ENCODE measurements at regions not wholly inside any gene's neighbourhood (a gene's known extent, or its start where the extent isn't known, plus 50 kb on each side); places are given as distances from the start of the nearest gene placed in this dataset.

DNA sequence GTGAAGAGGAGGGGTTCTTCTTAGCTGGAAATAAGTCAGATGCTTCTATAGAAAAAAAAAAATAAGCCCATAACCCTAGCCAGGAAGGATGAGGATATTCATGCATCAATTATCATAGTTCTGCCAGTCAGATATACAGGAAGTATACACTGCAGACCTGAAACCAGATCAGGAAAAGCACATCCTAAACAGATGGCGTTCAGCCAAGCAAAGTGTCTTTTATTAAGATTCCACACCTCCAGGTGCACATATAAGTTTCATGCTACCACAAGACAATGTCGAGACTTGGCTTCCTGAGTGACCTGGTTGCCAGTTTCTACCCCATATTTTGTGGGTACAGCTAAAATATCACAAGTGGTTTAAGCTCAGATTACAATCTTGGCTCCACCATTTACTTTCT lies 108.3 kb downstream of the CETN3 start:
- TF ChIP-seq, protein P1, sequence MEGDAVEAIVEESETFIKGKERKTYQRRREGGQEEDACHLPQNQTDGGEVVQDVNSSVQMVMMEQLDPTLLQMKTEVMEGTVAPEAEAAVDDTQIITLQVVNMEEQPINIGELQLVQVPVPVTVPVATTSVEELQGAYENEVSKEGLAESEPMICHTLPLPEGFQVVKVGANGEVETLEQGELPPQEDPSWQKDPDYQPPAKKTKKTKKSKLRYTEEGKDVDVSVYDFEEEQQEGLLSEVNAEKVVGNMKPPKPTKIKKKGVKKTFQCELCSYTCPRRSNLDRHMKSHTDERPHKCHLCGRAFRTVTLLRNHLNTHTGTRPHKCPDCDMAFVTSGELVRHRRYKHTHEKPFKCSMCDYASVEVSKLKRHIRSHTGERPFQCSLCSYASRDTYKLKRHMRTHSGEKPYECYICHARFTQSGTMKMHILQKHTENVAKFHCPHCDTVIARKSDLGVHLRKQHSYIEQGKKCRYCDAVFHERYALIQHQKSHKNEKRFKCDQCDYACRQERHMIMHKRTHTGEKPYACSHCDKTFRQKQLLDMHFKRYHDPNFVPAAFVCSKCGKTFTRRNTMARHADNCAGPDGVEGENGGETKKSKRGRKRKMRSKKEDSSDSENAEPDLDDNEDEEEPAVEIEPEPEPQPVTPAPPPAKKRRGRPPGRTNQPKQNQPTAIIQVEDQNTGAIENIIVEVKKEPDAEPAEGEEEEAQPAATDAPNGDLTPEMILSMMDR (IDR thresholded peaks at IDR 0.05): no peak
- TF ChIP-seq TCF7L2 (IDR thresholded peaks at IDR 0.05; ENCODE audit: low read depth, low read length): no peak
- no peak for TF ChIP-seq POLR2AphosphoS5 (IDR thresholded peaks at IDR 0.05; ENCODE audit: low read depth, low read length)
